Osteoblast (primary cell): ENCODE measurements at regions not wholly inside any gene's neighbourhood (a gene's known extent, or its start where the extent isn't known, plus 50 kb on each side); places are given as distances from the start of the nearest gene placed in this dataset.
A peak's percentile ranks its signal among the peaks of the same experiment; 100 is the strongest.

Experiments used
- DNase-seq: peaks from one replicate; pipeline ENCODE4 v3.0.0; 2011; ENCODE audit warnings: low spot score, mixed read lengths; ENCODE audit not compliant: insufficient read length; ENCODE audit errors: missing footprints
- H2AFZ ChIP-seq: 2 replicates; pipeline ENCODE4 v1.6.0; 2011; ENCODE audit warnings: mild to moderate bottlenecking, low read length
- H3K27ac ChIP-seq: 2 replicates; pipeline ENCODE4 v1.5.1; 2011; ENCODE audit warnings: mild to moderate bottlenecking, low read depth, low read length, moderate library complexity
- H3K27me3 ChIP-seq: 2 replicates; pipeline ENCODE4 v1.6.0; 2012; ENCODE audit warnings: mild to moderate bottlenecking, control low read depth, inconsistent platforms, low read length, moderate library complexity; ENCODE audit not compliant: insufficient read depth
- H3K36me3 ChIP-seq: 2 replicates; pipeline ENCODE4 v1.5.1; 2011; ENCODE audit warnings: mild to moderate bottlenecking, low read length, control low read depth, moderate library complexity; ENCODE audit not compliant: insufficient read depth
- H3K4me1 ChIP-seq: 2 replicates; pipeline ENCODE4 v1.5.1; 2011; ENCODE audit warnings: mild to moderate bottlenecking, low read length, control low read depth, moderate library complexity; ENCODE audit not compliant: insufficient read depth
- H3K4me2 ChIP-seq: 2 replicates; pipeline ENCODE4 v1.6.0; 2011; ENCODE audit warnings: mild to moderate bottlenecking, low read length; ENCODE audit not compliant: insufficient read depth
- H3K4me3 ChIP-seq: fragments of 200-600 bp; sonication (generic); 3 replicates; pipeline ENCODE4 v1.5.1; 2012; ENCODE audit warnings: mild to moderate bottlenecking, low read length, inconsistent platforms; ENCODE audit not compliant: insufficient read depth
- H3K79me2 ChIP-seq: 2 replicates; pipeline ENCODE4 v1.6.0; 2012; ENCODE audit warnings: mild to moderate bottlenecking, low read length, control low read depth, inconsistent platforms; ENCODE audit not compliant: insufficient read depth
- H3K9me3 ChIP-seq: 2 replicates; pipeline ENCODE4 v1.5.1; 2011; ENCODE audit warnings: low read depth, low read length, control low read depth
- H4K20me1 ChIP-seq: 2 replicates; pipeline ENCODE4 v1.6.0; 2012; ENCODE audit warnings: mild to moderate bottlenecking, low read length, control low read depth; ENCODE audit not compliant: insufficient read depth
- TF ChIP-seq, protein P1 (sequence below): IDR thresholded peaks from 2 replicates; pipeline ENCODE4 v1.5.1; 2011; ENCODE audit warnings: mild to moderate bottlenecking, low read depth, low read length, moderate library complexity; ENCODE audit errors: extremely low read depth

DNA sequence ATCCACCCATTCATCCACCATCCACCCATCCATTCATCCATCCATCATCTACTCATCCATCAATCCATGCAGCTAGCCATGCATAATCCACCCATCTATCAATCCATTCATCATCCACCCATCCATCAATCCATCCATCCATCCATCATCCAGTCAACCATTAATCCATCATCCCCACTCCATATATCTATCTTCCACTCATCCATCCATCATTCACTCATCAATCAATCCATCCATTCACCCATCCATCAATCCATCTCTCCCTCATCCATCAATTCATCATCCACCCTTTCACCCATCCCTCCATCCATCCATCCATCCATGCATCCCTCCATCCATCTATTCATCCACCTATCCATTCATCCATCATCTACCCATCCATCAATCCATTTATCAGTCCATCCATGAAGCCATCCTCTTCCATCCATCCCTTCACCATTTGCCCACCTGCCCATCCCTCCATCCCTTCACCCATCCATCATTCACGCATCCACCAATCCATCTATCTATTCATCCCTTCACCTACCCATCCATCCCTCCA is 689.4 kb downstream of the BRD1 start:
- Histone ChIP-seq H3K4me3 (no peak overlapping the region), H3K27ac (no peak overlapping the region), H3K4me1 (no peaks in the 10 kb centered on the region), H3K79me2 (no peaks in the 10 kb centered on the region), H4K20me1 (no peaks in the 10 kb centered on the region), H3K4me2 (no peak overlapping the region), H3K36me3 (no peaks in the 10 kb centered on the region), H3K9me3 (peaks cover 3% of the 10 kb centered on the region), H2AFZ (no peak overlapping the region), H3K27me3 (no peaks in the 10 kb centered on the region)
- no peak for DNase-seq
- TF ChIP-seq, protein P1, sequence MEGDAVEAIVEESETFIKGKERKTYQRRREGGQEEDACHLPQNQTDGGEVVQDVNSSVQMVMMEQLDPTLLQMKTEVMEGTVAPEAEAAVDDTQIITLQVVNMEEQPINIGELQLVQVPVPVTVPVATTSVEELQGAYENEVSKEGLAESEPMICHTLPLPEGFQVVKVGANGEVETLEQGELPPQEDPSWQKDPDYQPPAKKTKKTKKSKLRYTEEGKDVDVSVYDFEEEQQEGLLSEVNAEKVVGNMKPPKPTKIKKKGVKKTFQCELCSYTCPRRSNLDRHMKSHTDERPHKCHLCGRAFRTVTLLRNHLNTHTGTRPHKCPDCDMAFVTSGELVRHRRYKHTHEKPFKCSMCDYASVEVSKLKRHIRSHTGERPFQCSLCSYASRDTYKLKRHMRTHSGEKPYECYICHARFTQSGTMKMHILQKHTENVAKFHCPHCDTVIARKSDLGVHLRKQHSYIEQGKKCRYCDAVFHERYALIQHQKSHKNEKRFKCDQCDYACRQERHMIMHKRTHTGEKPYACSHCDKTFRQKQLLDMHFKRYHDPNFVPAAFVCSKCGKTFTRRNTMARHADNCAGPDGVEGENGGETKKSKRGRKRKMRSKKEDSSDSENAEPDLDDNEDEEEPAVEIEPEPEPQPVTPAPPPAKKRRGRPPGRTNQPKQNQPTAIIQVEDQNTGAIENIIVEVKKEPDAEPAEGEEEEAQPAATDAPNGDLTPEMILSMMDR: no peak

DNA sequence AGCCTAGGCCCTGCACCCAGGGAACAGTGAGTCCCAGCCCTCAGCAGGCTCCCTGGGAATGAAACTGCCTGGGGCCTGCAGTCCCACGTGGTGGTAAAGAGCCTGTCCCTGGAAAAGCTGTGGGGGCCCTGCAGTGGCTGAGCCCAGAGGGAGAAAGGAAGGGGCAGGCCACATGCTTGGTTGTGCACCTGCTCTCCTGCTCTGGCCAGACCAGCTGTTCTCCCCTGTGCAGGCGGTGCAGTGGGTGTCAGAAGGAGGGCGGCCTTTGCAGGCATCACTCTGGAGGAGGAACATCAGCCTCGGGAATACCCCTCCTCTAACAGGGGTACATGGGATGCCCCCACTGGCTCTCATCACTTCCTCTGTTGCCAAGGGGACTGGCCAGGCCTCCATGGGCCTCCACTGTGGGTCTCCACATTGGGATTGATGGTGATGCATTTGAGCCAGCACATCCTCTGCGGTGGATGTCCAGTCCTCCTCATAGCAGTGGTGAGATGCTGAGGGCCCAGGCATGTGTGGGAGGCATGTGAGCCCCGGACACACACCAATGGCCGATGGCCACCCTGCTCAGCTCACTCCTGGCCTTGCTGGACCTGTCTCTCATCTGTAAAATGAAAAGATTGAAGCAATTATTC is 690.4 kb downstream of the BRD1 start:
- H3K4me1 ChIP-seq: no peaks in the 10 kb centered on the region
- H2AFZ ChIP-seq: no peak overlapping the region
- no peak overlapping the region for H3K27ac ChIP-seq
- no peak overlapping the region for H3K4me2 ChIP-seq
- H3K27me3 ChIP-seq: no peaks in the 10 kb centered on the region
- peak; percentile 49 for DNase-seq
- H3K4me3 ChIP-seq: no peak overlapping the region
- TF ChIP-seq, protein P1: no peak
- H3K36me3 ChIP-seq: no peaks in the 10 kb centered on the region
- no peaks in the 10 kb centered on the region for H3K79me2 ChIP-seq
- H3K9me3 ChIP-seq: peaks cover 3% of the 10 kb centered on the region
- no peaks in the 10 kb centered on the region for H4K20me1 ChIP-seq

DNA sequence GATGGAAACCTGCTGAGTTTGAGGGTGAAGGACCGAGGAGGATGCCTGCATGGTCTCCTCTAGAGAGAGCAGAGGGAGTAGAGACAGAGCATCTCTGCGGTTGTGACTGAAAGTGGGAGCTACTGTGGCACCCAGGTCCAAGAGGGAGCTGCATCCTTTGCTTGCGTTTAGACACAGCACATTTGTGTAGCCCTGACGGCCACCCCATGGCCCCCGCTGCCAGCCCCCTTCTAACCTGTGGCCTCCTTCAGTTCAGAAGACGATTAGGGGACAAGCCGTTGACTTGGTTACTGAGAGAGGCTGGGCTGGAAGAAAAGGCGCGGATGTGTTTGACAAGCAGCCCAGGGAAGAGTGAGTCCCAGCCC is 690.9 kb downstream of the BRD1 start:
- Histone ChIP-seq H3K4me1 (no peaks in the 10 kb centered on the region), H4K20me1 (no peaks in the 10 kb centered on the region)
- peak; percentile 23 for DNase-seq

More for the DNA sequence above, 690.9 kb downstream of the BRD1 start:
- Histone ChIP-seq H3K4me3 (no peak overlapping the region), H3K36me3 (no peaks in the 10 kb centered on the region), H3K9me3 (peaks cover 3% of the 10 kb centered on the region), H3K79me2 (no peaks in the 10 kb centered on the region), H3K27me3 (no peaks in the 10 kb centered on the region), H3K4me2 (no peak overlapping the region), H3K27ac (no peak overlapping the region), H2AFZ (no peak overlapping the region)
- TF ChIP-seq, protein P1: no peak
